SIG-M5 treated with dmso at 0.1 percent for 504 hours (cell line): ENCODE measurements at regions not wholly inside any gene's neighbourhood (a gene's known extent, or its start where the extent isn't known, plus 50 kb on each side); places are given as distances from the start of the nearest gene placed in this dataset.

ENCODE experiments used
- DNase-seq: peaks from one replicate; lab custom pipeline; 2025; ENCODE audit not compliant: unreplicated experiment; lab: John Stamatoyannopoulos, UW

- DNase-seq: no peak
Observed at GRCh38 chr1:29497395-29498125, 261.2 kb downstream of the PTPRU start.

GRCh38 chr1:29496701-29497100 lies 260.4 kb downstream of the PTPRU start:
- DNase-seq: no peak

- no peak for DNase-seq
Observed at GRCh38 chr1:29490204-29490934, 254.0 kb downstream of the PTPRU start.

GRCh38 chr1:29489471-29489870 lies 253.1 kb downstream of the PTPRU start:
- no peak for DNase-seq

- no peak for DNase-seq
Observed at GRCh38 chr1:29488794-29489311, 252.5 kb downstream of the PTPRU start.

GRCh38 chr1:29488086-29488793 lies 251.9 kb downstream of the PTPRU start:
- no peak for DNase-seq

GRCh38 chr1:29487291-29487690 lies 251.0 kb downstream of the PTPRU start:
- DNase-seq: no peak

- DNase-seq: no peak
Observed at GRCh38 chr1:29485096-29485925, 249.0 kb downstream of the PTPRU start.

- no peak for DNase-seq
Observed at GRCh38 chr1:29482991-29483390, 246.7 kb downstream of the PTPRU start.

- no peak for DNase-seq
Observed at GRCh38 chr1:29482064-29482463, 245.7 kb downstream of the PTPRU start.

GRCh38 chr1:29481031-29481430 lies 244.7 kb downstream of the PTPRU start:
- DNase-seq: no peak

- no peak for DNase-seq
Observed at GRCh38 chr1:29478879-29479278, 242.6 kb downstream of the PTPRU start.

GRCh38 chr1:29478151-29478791 lies 241.9 kb downstream of the PTPRU start:
- DNase-seq: no peak

- no peak for DNase-seq
Observed at GRCh38 chr1:29475326-29475725, 239.0 kb downstream of the PTPRU start.

- no peak for DNase-seq
Observed at GRCh38 chr1:29474274-29475244, 238.2 kb downstream of the PTPRU start.

GRCh38 chr1:29473161-29473855 lies 237.0 kb downstream of the PTPRU start:
- no peak for DNase-seq

GRCh38 chr1:29471487-29472313 lies 235.4 kb downstream of the PTPRU start:
- no peak for DNase-seq

- no peak for DNase-seq
Observed at GRCh38 chr1:29470788-29471119, 234.4 kb downstream of the PTPRU start.
